IPS-18a (cell line): ENCODE measurements at regions not wholly inside any gene's neighbourhood (a gene's known extent, or its start where the extent isn't known, plus 50 kb on each side); places are given as distances from the start of the nearest gene placed in this dataset.

ENCODE experiments used
- H3K27ac ChIP-seq: one replicate; pipeline ENCODE4 v1.5.1; 2013; ENCODE audit warnings: low read length
- H3K27me3 ChIP-seq: one replicate; pipeline ENCODE4 v1.6.1; 2013; ENCODE audit warnings: mild to moderate bottlenecking, low read length; ENCODE audit not compliant: control insufficient read depth, insufficient read depth
- H3K36me3 ChIP-seq: one replicate; pipeline ENCODE4 v1.6.1; 2013; ENCODE audit warnings: low read depth, low read length; ENCODE audit not compliant: control insufficient read depth
- H3K4me1 ChIP-seq: one replicate; pipeline ENCODE4 v1.6.1; 2013; ENCODE audit warnings: low read depth, low read length; ENCODE audit not compliant: control insufficient read depth
- H3K4me3 ChIP-seq: one replicate; pipeline ENCODE4 v1.5.1; 2013; ENCODE audit warnings: low read length
- H3K9ac ChIP-seq: one replicate; pipeline ENCODE4 v1.6.1; 2013; ENCODE audit warnings: mild to moderate bottlenecking, low read length, moderate library complexity
- H3K9me3 ChIP-seq: one replicate; pipeline ENCODE4 v1.6.1; 2013; ENCODE audit warnings: low read depth, low read length; ENCODE audit not compliant: control insufficient read depth

DNA sequence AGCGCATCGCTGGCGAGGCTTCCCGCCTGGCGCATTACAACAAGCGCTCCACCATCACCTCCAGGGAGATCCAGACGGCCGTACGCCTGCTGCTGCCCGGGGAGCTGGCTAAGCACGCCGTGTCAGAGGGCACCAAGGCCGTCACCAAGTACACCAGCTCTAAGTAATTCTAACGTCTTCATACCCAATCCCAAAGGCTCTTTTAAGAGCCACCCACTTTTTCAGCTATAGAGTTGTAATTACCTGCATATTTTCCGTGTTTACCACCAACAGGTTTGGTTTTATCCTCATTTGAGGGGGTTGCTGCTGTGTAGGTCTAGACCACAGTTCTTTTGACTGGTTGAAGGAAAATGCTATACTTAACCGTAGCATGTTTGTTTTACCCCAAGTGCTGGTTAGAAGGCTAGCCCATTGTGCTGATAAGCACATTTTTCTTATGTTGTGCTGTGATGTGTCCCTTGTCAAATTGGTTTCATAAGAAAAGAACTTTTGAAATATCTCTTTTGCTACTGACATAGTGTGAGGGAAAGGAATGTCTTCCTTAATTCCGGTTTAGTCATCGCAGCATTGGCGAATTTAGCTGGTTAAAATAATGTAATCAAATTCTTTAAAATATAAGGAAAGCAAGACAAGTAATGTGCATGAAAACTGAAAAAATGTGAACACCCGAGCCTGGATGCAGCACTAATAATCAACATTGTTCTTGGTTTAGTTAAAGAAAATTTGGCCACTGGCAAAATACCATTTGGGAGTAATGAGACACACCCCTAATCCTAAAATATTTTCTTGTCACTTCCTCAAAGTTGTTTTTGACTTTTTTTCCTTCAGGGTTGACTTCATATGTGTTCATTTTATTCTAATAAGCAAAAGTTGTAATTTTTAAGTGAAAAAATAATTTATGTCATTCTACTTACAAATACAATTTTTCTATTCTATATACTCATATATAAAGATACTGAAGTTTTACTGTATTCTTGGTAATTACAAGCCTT is 112.8 kb downstream of the HFE start:
- H3K27ac ChIP-seq = peak overlapping the region; percentile 99
- peaks cover 22% of the 10 kb centered on the region for H3K4me1 ChIP-seq
- H3K4me3 ChIP-seq = peak overlapping the region; percentile 95
- peak overlapping the region; percentile 99 for H3K9ac ChIP-seq
- H3K36me3 ChIP-seq = no peaks in the 10 kb centered on the region
- H3K27me3 ChIP-seq = no peaks in the 10 kb centered on the region
- no peaks in the 10 kb centered on the region for H3K9me3 ChIP-seq

DNA sequence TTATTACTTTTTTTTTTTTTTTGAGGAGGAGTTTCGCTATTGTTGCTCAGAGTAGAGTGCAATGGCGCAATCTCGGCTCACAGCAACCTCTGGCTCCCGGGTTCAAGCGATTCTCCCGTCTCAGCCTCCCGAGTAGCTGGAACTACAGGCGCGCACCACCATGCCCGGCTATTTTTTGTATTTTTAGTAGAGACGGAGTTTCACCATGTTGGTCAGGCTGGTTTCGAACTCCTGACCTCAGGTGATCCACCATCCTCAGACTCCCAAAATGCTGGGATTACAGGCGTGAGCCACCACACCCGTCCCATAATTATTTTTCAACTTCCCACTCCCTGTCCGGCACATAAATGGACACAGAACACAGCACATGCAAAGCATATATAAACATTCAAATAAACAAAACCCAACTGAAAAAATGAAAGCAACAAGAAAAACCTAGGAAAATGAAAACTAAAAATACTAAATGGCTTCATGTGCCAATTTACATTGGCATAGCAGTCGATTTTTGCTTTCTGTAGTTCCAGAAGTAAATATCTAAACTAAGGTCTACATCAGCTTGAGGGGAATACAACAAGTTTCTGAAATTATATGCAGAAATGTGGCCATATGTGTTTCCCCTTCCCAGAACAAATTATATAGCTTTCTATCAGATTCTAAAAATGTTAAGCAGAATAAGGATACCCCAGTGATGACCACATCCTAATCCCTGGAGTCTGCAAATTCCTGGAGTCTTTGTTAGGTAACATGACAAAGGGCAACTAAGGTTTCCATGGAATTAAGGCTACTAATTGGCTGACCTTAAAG is 113.9 kb downstream of the HFE start:
- H3K27me3 ChIP-seq = no peaks in the 10 kb centered on the region
- no peak overlapping the region for H3K9ac ChIP-seq
- peak overlapping the region; percentile 10 for H3K4me3 ChIP-seq
- H3K4me1 ChIP-seq = peaks cover 20% of the 10 kb centered on the region
- no peaks in the 10 kb centered on the region for H3K9me3 ChIP-seq
- no peaks in the 10 kb centered on the region for H3K36me3 ChIP-seq
- H3K27ac ChIP-seq = peak overlapping the region; percentile 60

DNA sequence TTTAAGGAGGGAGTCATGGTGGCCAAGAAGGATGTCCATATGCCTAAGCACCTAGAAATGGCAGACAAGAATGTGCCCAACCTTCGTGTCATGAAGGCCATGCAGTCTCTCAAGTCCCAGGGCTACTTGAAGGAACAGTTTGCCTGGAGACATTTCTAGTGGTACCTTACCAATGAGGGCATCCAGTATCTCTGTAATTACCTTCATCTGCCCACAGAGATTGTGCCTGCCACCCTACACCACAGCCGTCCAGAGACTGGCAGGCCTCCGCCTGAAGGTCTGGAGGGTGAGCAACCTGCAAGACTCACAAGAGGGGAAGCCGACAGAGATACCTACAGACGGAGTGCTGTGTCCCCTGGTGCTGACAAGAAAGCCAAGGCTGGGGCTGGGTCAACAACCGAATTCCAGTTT is 115.0 kb downstream of the HFE start:
- Histone ChIP-seq H3K4me3 (no peak overlapping the region), H3K9me3 (no peaks in the 10 kb centered on the region), H3K36me3 (no peaks in the 10 kb centered on the region), H3K9ac (no peak overlapping the region), H3K4me1 (peaks cover 27% of the 10 kb centered on the region), H3K27ac (peak overlapping the region; percentile 50), H3K27me3 (no peaks in the 10 kb centered on the region)

DNA sequence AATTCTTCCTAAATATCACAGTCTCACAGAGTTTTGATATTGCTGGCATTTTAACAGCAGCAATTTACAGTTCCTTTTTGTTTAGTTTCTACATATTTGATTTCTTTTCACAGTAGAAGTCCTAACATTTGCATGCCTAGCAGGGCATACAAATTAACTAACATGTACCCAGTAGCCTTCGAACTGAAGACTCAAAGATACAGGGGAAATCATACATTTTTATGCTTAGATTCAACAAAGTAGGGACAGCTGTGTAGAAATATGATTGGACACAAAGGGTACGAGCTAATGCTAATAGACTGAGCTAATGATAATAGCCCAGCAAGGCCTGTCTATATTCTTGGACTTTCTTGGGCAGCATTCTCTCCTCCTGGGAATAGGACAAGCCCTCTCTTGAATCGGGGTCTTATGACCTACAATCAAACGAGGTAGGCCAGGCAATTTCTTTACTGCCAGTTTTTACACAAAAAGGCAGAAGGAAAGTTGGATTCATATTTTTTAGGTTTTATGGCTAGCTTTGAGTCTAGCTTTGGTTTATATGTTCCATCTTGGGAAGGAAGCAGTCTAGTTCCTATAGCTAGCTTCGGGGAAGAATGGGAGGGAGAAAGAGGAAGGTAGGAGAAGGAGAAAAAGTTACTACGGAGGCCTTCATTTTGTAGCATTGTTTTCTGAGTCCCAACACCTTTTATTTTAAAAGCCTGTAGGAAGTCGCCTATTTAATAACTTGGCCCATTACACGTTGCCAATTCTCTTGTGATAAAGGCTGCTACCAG is 115.8 kb downstream of the HFE start:
- Histone ChIP-seq H3K4me1 (peaks cover 33% of the 10 kb centered on the region), H3K4me3 (peak overlapping the region; percentile 76), H3K27ac (peak overlapping the region; percentile 100), H3K27me3 (no peaks in the 10 kb centered on the region), H3K9ac (peak overlapping the region; percentile 98), H3K9me3 (no peaks in the 10 kb centered on the region), H3K36me3 (no peaks in the 10 kb centered on the region)

DNA sequence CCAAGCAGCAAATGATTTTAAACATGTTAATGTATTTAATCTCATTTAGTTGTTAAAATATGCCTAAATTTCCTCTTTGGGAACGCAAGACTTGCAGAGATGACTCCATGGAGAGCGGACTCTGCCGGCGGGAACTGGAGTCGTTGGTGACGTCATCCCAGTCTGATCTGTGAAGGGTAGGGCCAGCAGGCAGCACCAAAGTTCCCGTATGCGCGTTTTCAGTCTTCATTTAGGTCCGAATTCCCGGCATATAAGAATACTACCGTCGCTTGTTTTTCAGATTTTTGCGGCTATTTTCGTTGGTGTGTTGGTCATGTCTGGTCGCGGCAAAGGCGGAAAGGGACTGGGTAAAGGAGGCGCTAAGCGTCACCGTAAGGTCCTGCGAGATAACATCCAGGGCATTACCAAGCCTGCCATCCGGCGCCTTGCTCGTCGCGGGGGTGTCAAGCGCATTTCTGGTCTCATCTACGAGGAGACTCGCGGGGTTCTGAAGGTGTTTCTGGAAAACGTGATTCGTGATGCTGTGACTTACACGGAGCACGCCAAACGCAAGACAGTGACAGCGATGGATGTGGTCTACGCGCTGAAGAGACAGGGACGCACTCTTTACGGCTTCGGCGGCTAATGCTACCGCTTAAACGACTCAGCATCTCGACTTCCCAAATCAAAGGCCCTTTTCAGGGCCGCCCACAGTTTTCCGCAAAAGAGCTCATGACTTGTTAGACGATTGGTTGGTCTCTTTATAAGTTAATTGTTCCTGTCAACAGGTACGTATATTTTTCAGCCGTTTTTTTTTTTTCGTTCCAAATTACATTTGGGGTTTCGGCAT is 117.3 kb downstream of the HFE start:
- H3K27me3 ChIP-seq = no peaks in the 10 kb centered on the region
- peak overlapping the region; percentile 76 for H3K4me3 ChIP-seq
- no peaks in the 10 kb centered on the region for H3K36me3 ChIP-seq
- peaks cover 33% of the 10 kb centered on the region for H3K4me1 ChIP-seq
- no peaks in the 10 kb centered on the region for H3K9me3 ChIP-seq
- peak overlapping the region; percentile 98 for H3K9ac ChIP-seq
- peak overlapping the region; percentile 100 for H3K27ac ChIP-seq

DNA sequence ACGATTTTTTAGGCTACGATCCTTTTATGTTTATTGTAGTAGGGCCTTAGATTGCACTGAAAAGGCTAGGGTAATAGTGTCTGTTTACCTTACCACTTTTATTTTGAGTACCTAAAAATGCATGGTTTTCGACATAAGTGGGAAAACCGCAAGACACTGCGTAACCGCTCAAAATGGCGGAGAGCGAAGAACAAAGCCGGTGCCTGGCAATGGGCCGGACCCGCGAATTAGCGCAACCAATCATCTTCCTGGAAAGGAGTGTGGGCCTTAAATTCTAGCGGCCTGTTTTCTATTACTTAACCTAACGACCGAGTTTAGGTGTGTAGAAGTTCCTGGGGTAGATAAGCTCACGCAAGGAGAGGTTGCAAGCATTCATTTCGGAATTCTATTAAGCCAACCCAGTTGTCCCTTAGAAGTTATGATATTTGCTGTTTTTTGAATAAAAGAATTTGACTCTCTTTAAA is 118.0 kb downstream of the HFE start:
- no peaks in the 10 kb centered on the region for H3K9me3 ChIP-seq
- peak overlapping the region; percentile 100 for H3K27ac ChIP-seq
- peak overlapping the region; percentile 98 for H3K9ac ChIP-seq
- no peaks in the 10 kb centered on the region for H3K36me3 ChIP-seq
- H3K27me3 ChIP-seq = no peaks in the 10 kb centered on the region
- H3K4me1 ChIP-seq = peaks cover 33% of the 10 kb centered on the region
- peak overlapping the region; percentile 76 for H3K4me3 ChIP-seq

DNA sequence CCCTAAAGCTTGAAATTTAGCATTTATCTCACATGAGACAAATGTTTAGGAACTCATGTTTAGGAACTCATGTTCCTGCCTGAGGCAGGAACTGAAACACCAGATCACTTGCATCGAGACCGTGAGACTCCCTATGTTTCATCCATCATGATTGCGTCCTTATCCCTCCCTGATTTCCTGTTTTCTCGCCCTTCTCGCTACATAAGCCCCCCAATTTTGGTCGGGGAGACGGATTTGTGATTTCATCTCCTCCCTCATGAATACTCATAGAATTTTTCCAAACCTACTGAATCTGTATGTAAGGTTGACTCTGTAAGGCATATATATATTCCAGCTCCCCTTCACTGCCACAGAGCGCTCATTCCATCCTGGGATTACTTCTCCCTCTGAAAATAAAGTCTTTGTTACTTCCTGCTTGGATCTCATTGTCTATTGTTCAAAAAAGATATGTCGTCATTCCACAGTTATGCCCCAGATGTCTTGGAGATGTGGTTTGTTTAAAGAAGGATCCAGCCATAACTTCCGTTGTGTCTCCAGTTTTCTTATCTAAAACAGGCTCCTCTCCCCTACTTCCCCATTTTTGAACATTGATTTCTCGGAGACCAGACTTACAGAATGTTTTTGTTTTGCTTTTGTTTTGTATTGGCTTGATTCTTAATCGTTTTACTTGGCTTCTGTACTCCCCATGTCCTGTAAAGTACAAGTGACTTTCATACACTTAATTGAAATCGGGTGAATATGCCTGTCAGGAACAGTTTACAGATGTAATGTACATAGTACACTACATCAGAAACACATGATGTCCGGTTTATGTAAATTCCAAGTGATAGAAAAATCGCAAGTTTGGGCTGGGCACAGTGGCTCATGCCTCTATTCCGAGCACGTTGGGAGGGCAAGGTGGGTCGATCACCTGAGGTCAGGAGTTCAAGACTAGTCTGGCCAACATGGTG is 118.7 kb downstream of the HFE start:
- Histone ChIP-seq H3K9me3 (no peaks in the 10 kb centered on the region), H3K27ac (peak overlapping the region; percentile 100), H3K4me1 (peaks cover 33% of the 10 kb centered on the region), H3K9ac (peak overlapping the region; percentile 98), H3K27me3 (no peaks in the 10 kb centered on the region), H3K4me3 (peak overlapping the region; percentile 76), H3K36me3 (no peaks in the 10 kb centered on the region)

DNA sequence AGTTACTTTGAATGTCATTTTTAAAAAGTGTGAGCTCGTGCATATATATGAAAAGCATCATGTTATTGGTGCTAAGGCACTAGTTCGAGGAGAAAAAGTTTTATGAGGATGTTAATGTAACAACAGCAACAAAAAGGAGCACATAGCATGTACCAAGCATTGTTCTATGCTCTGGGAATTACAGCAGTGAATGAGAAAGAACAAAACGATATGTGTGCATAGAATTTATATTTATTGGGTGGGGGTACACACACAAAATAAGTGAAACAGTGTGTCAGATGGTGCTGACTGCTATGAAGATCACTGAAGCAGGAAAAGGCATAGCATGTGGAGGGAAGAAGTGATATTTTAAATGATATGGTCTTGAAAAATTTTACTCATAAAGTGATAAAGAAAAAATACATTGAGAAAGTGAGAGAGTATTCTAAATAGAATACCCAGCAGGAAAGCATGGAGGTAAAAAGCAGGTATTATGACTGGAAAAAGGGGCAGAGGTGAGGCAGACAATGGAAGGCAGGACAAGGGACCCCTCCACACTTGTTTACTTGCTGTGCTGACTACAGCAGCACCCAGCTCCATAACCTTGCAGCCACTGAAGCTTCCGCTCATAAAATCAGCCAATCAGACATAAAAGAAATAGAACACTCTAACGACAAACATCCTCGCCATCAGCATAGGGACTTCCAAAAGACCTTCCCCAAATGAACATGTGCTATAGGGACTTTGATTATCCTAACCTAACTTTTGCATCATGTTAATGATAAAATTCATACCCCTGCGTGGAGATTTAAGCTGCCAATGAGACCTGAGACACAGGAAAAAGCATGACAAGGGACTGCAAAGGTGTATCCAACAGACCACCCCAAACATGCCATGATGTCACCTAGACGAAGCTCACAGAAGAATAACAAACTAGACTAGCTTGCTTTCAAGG is 119.9 kb downstream of the HFE start:
- Histone ChIP-seq H3K27ac (peak overlapping the region; percentile 100), H3K9ac (peak overlapping the region; percentile 98)

DNA sequence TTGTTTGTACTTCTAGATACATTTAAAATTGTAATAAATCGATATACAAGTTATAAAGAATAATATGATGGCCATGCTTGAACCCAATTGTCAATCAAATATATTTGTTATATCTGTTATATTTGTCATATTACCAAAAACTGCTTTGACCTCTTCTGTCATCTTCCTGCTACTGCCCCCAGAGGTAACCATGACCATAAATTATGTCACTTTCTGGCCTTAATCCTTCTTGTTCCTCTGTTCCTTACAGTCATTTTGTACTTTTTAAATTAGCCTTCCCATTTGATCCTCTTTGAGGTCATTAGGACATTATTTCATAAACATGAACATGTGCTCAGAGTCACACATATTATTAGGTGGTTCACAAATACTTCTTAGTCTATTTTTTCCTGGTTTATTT is 124.7 kb downstream of the HFE start:
- Histone ChIP-seq H3K4me1 (peaks cover 8% of the 10 kb centered on the region), H3K36me3 (no peaks in the 10 kb centered on the region), H3K27me3 (no peaks in the 10 kb centered on the region), H3K9me3 (no peaks in the 10 kb centered on the region), H3K9ac (no peak overlapping the region), H3K4me3 (no peak overlapping the region), H3K27ac (no peak overlapping the region)

More for the DNA sequence above, 119.9 kb downstream of the HFE start:
- Histone ChIP-seq H3K36me3 (no peaks in the 10 kb centered on the region), H3K27me3 (no peaks in the 10 kb centered on the region), H3K4me3 (peak overlapping the region; percentile 76), H3K4me1 (peaks cover 24% of the 10 kb centered on the region), H3K9me3 (no peaks in the 10 kb centered on the region)
